ENCODE measurements at regions not wholly inside any gene's neighbourhood (a gene's known extent, or its start where the extent isn't known, plus 50 kb on each side); places are given as distances from the start of the nearest gene placed in this dataset.

- Mint-ChIP-seq H3K36me3 (no peaks in the 10 kb centered on the region), H3K27me3 (no peaks in the 10 kb centered on the region), H3K27ac (no peak overlapping the region), H3K9me3 (ENCODE audit: low read depth) (no peaks in the 10 kb centered on the region), H3K4me1 (no peaks in the 10 kb centered on the region), H3K4me3 (no peak overlapping the region)
- DNase-seq, result no peak
- no peak for ATAC-seq
- CTCF ChIA-PET, result no interaction called here
Measured at GRCh38 chr12:30257618-30258017, 438.1 kb downstream of the IPO8 start.

GRCh38 chr12:30251546-30251945 is 444.1 kb downstream of the IPO8 start:
- H3K4me3 Mint-ChIP-seq, result no peak overlapping the region
- CTCF ChIA-PET, result no interaction called here
- H3K36me3 Mint-ChIP-seq, result no peaks in the 10 kb centered on the region
- no peaks in the 10 kb centered on the region for H3K4me1 Mint-ChIP-seq
- no peak overlapping the region for H3K27ac Mint-ChIP-seq
- no peak for ATAC-seq
- H3K9me3 Mint-ChIP-seq (ENCODE audit: low read depth), result no peaks in the 10 kb centered on the region
- H3K27me3 Mint-ChIP-seq, result no peaks in the 10 kb centered on the region
- DNase-seq, result no peak

DNA sequence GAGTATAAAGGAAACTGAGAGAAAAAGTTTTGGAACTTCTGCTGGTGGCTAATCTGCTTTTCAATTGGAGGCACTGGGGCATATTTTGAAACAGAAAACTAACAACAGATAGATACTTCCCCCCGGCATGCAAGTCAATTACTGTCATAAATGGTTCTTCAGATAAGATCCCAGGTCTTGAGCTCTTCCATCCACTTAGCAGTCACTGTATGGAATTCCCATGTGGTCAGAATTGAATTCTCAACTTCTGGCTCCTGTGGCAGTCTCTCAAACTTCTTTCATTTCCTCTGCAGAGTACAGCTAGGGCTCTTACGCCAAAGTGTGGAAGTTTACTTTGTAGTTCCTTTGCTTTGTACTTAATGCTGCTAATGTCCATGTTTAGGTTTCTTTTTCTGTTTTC is 452.2 kb downstream of the IPO8 start:
- CTCF ChIA-PET, result no interaction called here
- ATAC-seq (no peak), DNase-seq (no peak)
- Mint-ChIP-seq H3K27ac (no peak overlapping the region), H3K27me3 (no peaks in the 10 kb centered on the region), H3K4me3 (no peak overlapping the region), H3K36me3 (no peaks in the 10 kb centered on the region), H3K9me3 (ENCODE audit: low read depth) (peaks cover 2% of the 10 kb centered on the region), H3K4me1 (no peaks in the 10 kb centered on the region)

DNA sequence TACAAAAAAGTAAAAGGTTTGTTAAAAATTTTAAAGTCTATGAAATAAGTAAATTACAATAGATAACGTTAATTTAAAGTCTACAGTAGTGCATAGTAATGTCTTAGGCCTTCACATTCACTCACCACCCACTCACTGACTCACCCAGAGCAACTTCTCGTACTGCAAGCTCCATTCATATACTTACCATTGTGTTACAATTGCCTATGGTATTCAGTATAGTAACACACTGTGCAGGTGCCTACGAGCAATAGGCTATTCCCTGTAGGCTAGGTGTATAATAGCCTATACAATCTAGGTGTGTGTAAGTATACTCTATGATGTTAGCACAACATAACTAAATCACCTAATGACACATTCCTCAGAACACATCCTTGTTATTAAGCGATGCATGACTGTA is 435.3 kb upstream of the TMTC1 start:
- Mint-ChIP-seq H3K4me3 (no peak overlapping the region), H3K27ac (no peak overlapping the region), H3K9me3 (ENCODE audit: low read depth) (no peaks in the 10 kb centered on the region), H3K27me3 (no peaks in the 10 kb centered on the region), H3K36me3 (no peaks in the 10 kb centered on the region), H3K4me1 (no peaks in the 10 kb centered on the region)
- CTCF ChIA-PET, result no interaction called here
- ATAC-seq (no peak), DNase-seq (no peak)

- no peak for ATAC-seq
- no peak for DNase-seq
- Mint-ChIP-seq H3K9me3 (ENCODE audit: low read depth) (no peaks in the 10 kb centered on the region), H3K27me3 (no peaks in the 10 kb centered on the region), H3K4me1 (no peaks in the 10 kb centered on the region), H3K36me3 (no peaks in the 10 kb centered on the region), H3K4me3 (no peak overlapping the region), H3K27ac (no peak overlapping the region)
- CTCF ChIA-PET, result no interaction called here
Measured at GRCh38 chr12:30218073-30218472, 434.3 kb upstream of the TMTC1 start.

DNA sequence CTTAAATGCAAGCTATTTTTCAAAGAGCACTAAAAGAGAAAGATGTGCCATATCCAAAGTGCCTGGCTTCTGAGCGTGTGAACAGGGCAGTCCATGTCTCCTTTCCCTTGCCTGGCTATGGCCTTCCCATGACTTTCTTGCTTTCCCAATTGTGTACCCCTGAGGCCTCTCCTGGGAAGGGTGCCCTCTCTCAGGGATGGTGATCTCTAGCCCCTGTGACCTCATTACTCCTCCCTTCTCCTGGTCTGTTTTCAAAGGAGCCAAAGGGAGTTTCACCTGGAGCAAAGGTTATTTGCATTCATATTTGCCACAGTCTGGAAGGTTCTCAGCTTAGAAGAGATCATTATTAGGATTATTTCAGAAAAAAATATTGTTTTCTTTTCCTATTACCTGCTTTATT is 429.4 kb upstream of the TMTC1 start:
- no peaks in the 10 kb centered on the region for H3K36me3 Mint-ChIP-seq
- no peaks in the 10 kb centered on the region for H3K9me3 Mint-ChIP-seq (ENCODE audit: low read depth)
- H3K27me3 Mint-ChIP-seq, result no peaks in the 10 kb centered on the region
- no peak for DNase-seq
- H3K4me1 Mint-ChIP-seq, result no peaks in the 10 kb centered on the region
- no peak overlapping the region for H3K27ac Mint-ChIP-seq
- CTCF ChIA-PET, result no interaction called here
- ATAC-seq, result no peak
- H3K4me3 Mint-ChIP-seq, result no peak overlapping the region

DNA sequence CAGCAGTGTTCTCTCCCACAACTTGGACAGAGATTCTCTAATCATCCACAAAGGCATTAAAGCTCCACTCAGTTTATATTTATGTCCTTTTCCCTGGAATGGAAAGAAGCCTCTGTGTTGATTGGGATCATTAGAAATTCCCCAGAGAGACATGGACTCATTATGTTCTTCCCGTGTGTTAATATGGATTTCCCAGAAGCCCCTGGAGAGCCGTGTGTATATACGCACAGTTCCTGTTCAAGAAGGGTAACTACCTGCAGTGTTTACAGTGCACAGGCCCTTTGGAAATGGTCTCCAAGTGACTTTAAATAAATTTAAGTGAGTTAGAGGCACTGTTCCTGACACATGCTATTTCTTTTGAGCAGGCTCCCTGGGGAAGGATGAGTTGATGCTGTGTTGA is 428.0 kb upstream of the TMTC1 start:
- no peak for DNase-seq
- Mint-ChIP-seq H3K36me3 (no peaks in the 10 kb centered on the region), H3K27ac (no peak overlapping the region), H3K4me1 (no peaks in the 10 kb centered on the region), H3K27me3 (no peaks in the 10 kb centered on the region), H3K9me3 (ENCODE audit: low read depth) (no peaks in the 10 kb centered on the region), H3K4me3 (no peak overlapping the region)
- CTCF ChIA-PET, result no interaction called here
- no peak for ATAC-seq

GRCh38 chr12:30203981-30204380 is 420.2 kb upstream of the TMTC1 start:
- ATAC-seq (no peak), DNase-seq (no peak)
- CTCF ChIA-PET, result no interaction called here
- H3K27ac Mint-ChIP-seq, result no peak overlapping the region
- no peak overlapping the region for H3K4me3 Mint-ChIP-seq
- H3K4me1 Mint-ChIP-seq, result peaks cover 1% of the 10 kb centered on the region
- peaks cover 21% of the 10 kb centered on the region for H3K27me3 Mint-ChIP-seq
- no peaks in the 10 kb centered on the region for H3K9me3 Mint-ChIP-seq (ENCODE audit: low read depth)
- no peaks in the 10 kb centered on the region for H3K36me3 Mint-ChIP-seq

DNA sequence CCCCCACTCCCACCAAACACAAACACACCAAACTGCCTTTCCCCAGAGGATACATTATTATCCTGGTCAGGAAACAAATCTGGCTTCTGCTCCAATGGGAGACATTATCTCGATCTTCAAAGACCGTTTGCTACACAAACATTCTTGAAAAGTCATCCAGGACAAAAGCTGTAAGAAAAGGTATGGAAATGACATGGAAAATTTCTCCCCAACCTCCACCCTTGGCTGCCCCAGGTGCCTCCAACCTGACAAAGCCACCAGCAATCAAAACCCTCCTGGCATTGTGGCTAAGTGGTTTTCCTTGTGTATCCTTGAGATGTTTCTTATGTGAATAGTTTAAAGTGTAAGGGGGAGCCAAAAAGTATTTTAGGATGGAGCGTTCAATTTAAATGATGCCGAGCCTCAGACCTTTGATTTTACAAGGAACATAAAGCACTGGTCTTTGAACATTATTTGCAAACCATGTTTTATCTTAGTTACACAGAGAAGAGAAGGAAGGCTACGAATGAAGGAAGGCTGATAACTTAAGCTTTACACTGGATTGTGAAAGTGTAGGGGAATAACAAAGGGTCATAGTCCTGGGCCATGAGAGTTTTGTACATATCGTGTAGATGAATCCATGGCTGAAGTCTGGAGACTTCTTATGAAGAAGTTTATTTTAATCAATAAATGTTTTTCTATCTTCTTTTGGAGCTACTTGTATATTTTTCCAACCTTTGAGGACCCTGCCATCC is 418.9 kb upstream of the TMTC1 start:
- no peak overlapping the region for H3K4me3 Mint-ChIP-seq
- DNase-seq, result no peak
- H3K36me3 Mint-ChIP-seq, result no peaks in the 10 kb centered on the region
- ATAC-seq, result no peak
- CTCF ChIA-PET, result no interaction called here
- peaks cover 1% of the 10 kb centered on the region for H3K4me1 Mint-ChIP-seq
- H3K27ac Mint-ChIP-seq, result no peak overlapping the region
- H3K9me3 Mint-ChIP-seq (ENCODE audit: low read depth), result no peaks in the 10 kb centered on the region
- H3K27me3 Mint-ChIP-seq, result peaks cover 21% of the 10 kb centered on the region

DNA sequence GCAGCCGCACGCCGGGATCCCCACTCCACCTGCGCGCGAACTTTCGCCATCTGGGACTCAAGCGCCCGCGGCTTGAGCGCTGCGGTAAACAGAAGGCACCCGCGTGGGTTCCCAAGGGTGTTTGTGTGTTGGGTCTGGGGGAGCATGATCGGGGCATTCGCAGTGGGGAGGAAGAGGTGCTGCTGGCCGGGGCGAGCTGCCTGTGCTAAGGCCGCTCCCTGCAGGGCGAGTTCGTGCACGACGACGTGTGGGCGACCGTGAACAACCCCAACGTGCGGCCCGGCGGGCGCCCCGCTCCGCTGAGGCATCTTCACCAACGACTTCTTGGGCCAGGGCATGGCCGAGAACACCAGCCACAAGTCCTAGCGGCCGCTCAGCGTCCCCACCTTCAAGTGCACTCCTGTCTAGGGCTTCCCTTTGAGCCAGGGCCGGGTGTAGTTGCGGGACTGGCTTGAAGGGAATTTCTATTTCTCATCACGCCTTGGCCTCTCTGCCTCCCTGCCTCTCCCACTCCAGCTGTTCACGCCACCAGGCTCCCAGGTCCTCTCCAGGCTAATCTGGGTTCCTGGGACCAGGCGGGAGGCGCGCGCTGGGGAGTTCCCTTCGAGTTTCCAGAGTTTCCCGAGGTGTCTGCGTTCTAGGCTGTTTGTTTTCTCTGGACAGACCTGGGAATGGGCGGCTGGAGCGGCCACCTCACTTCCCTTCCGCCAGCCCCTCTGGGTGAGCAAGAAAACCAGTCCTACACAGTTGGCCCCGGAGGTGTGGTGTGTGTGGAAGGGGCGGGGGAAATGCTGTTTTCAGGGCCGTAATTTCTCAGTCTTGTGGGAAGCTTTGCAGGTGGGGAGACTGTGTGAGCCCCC is 417.8 kb upstream of the TMTC1 start:
- CTCF ChIA-PET, result no interaction called here
- Mint-ChIP-seq H3K27me3 (peaks cover 21% of the 10 kb centered on the region), H3K36me3 (no peaks in the 10 kb centered on the region), H3K4me1 (peaks cover 1% of the 10 kb centered on the region), H3K27ac (no peak overlapping the region), H3K4me3 (no peak overlapping the region), H3K9me3 (ENCODE audit: low read depth) (no peaks in the 10 kb centered on the region)
- ATAC-seq (no peak), DNase-seq (no peak)

DNA sequence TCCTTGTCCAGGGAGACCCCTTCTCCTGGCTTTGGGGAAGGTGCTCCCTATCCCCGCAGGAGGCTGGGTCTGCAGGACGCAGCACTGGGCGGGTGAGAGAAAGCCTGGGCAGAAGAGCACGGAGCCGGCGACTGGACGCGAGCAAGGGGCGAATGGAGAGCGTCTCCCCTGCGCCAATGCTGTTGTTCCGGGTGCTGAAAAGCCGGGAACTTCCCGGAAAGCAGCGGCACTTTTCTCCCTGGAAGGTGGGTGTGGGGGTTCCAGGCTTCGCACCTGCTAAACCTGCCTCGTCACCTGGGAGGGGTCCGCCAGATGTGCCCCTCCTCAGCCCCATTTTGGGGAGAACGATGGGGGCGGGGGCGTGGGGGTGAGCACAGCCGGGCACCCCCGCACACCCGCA is 417.1 kb upstream of the TMTC1 start:
- Mint-ChIP-seq H3K27me3 (peaks cover 21% of the 10 kb centered on the region), H3K27ac (no peak overlapping the region), H3K4me1 (peaks cover 1% of the 10 kb centered on the region), H3K36me3 (no peaks in the 10 kb centered on the region), H3K9me3 (ENCODE audit: low read depth) (no peaks in the 10 kb centered on the region), H3K4me3 (no peak overlapping the region)
- CTCF ChIA-PET, result no interaction called here
- ATAC-seq (no peak), DNase-seq (no peak)

GRCh38 chr12:30197392-30198057 is 413.8 kb upstream of the TMTC1 start:
- peaks cover 1% of the 10 kb centered on the region for H3K4me1 Mint-ChIP-seq
- no peak overlapping the region for H3K27ac Mint-ChIP-seq
- H3K4me3 Mint-ChIP-seq, result no peak overlapping the region
- H3K27me3 Mint-ChIP-seq, result peaks cover 18% of the 10 kb centered on the region
- DNase-seq (no peak), ATAC-seq (no peak)
- H3K9me3 Mint-ChIP-seq (ENCODE audit: low read depth), result no peaks in the 10 kb centered on the region
- CTCF ChIA-PET, result no interaction called here
- H3K36me3 Mint-ChIP-seq, result no peaks in the 10 kb centered on the region

DNA sequence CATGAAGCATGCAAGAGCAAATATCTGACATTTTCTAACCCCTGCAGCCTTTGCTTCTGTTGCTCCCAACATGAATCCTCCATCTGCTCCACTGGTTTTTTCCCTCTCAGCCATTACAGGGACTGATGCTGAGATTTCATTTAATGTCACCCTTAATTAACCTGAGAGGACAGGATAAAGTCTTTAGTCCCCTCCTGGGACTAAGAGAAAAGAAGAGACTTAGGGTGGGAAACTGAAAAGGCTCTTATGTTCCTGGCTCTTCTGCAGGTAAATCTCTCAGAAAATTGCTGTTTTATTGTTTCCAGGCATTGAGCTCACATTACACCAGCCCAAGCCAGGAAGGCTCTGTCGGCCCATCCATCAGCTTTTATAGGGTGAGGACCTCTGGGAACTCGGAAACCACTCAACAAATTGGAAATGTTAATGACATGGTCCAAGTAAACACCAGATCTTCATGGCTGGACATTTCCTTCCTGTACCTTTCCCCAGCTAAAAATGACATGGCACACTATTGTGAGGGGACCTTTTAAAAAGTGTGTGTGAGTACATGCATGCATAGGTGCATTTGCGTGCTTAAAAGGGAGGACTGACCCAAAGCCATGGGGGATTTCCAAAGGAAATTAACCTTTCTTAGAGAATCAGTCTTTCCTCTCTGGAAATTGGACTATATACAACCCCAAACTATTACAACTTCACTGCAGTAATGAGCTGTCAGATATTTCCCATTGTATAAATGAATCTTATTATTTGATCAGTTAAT is 408.1 kb upstream of the TMTC1 start:
- H3K4me1 Mint-ChIP-seq, result no peaks in the 10 kb centered on the region
- DNase-seq, result no peak
- H3K36me3 Mint-ChIP-seq, result no peaks in the 10 kb centered on the region
- H3K27ac Mint-ChIP-seq, result no peak overlapping the region
- H3K9me3 Mint-ChIP-seq (ENCODE audit: low read depth), result no peaks in the 10 kb centered on the region
- H3K27me3 Mint-ChIP-seq, result no peaks in the 10 kb centered on the region
- H3K4me3 Mint-ChIP-seq, result no peak overlapping the region
- CTCF ChIA-PET, result no interaction called here
- no peak for ATAC-seq
